A549 (cell line): ENCODE measurements at regions not wholly inside any gene's neighbourhood (a gene's known extent, or its start where the extent isn't known, plus 50 kb on each side); places are given as distances from the start of the nearest gene placed in this dataset.

Experiments
- ATAC-seq, 2 experiments: fragments of 200-7000 bp in 1 of 2; fragments of >200 bp in 1 of 2; cut with Nextera tagmentation in 1 of 2; cut with Tn5 transposase in 1 of 2; 3 replicates each; pipeline versions ENCODE4 v1.8.0 to v1.9.1; 2018 to 2020; ENCODE audit warnings: mild to moderate bottlenecking in 1 of 2, moderate library complexity in 1 of 2
- CTCF ChIA-PET: fragments of 300-600 bp; sonication (Branson Sonifier 250); formaldehyde crosslinking; extraction: SDS; loops from one replicate; lab custom pipeline; 2021; ENCODE audit warnings: antibody characterized with exemption, inconsistent platforms; lab: Yijun Ruan, JAX
- POLR2A ChIA-PET: fragments of 350-600 bp; formaldehyde crosslinking; extraction: SDS; loops from one replicate; lab custom pipeline; 2021; ENCODE audit warnings: antibody characterized with exemption, inconsistent platforms; lab: Yijun Ruan, JAX
- DNase-seq, 2 experiments: peaks; one replicate each; pipeline versions ENCODE4 v3.0.0 to v3.0.0-alpha.2; 2011 to 2016; ENCODE audit warnings: low read depth in 1 of 2, low spot score in 1 of 2
- FAIRE-seq: peaks from 2 replicates; lab custom pipeline; 2011; peaks lifted over from hg19 to GRCh38; lab: Jason Lieb, UNC
- H3K27ac ChIP-seq, 2 experiments: fragments of >200 bp; sonication (Bioruptor Twin); formaldehyde crosslinking; 3 replicates each; pipeline ENCODE4 v1.5.1; 2016 to 2017
- H3K4me1 ChIP-seq: fragments of >200 bp; sonication (Bioruptor Twin); formaldehyde crosslinking; 3 replicates; pipeline ENCODE4 v1.6.1; 2016
- H3K4me2 ChIP-seq: fragments of >200 bp; sonication (Bioruptor Twin); formaldehyde crosslinking; 3 replicates; pipeline ENCODE4 v1.6.1; 2016
- H3K4me3 ChIP-seq: fragments of >200 bp; sonication (Bioruptor Twin); formaldehyde crosslinking; 3 replicates; pipeline ENCODE4 v1.5.1; 2016
- H3K9me3 ChIP-seq: fragments of >200 bp; sonication (Bioruptor Twin); formaldehyde crosslinking; 3 replicates; pipeline ENCODE4 v1.6.1; 2016
- CBX2 ChIP-seq: fragments of 200-600 bp; sonication (generic); IDR thresholded peaks from 2 replicates; pipeline ENCODE4 v1.6.1; 2016; ENCODE audit warnings: low read depth, mild to moderate bottlenecking, borderline replicate concordance
- CEBPB ChIP-seq, 2 experiments: fragments of >200 bp in 1 of 2; sonication (Bioruptor Twin) in 1 of 2; formaldehyde crosslinking in 1 of 2; IDR thresholded peaks; 2 replicates each; pipeline ENCODE4 v1.6.1; 2012 to 2016
- CHD2 ChIP-seq: fragments of 150-350 bp; IDR thresholded peaks from 2 replicates; pipeline ENCODE4 v1.6.1; 2014; ENCODE audit warnings: low read length; ENCODE audit not compliant: partially characterized antibody
- EHF ChIP-seq: fragments of 250-450 bp; sonication (Bioruptor Pico); IDR thresholded peaks from 2 replicates; pipeline ENCODE4 v1.5.0; 2020; ENCODE audit warnings: mild to moderate bottlenecking
- EP300 ChIP-seq, 2 experiments: fragments of >200 bp; sonication (Bioruptor Twin); formaldehyde crosslinking; IDR thresholded peaks; 2 replicates in 1 of 2; 3 replicates in 1 of 2; pipeline ENCODE4 v1.6.1; 2016 to 2017
- FOSB ChIP-seq: fragments of 250-450 bp; sonication (Bioruptor Pico); IDR thresholded peaks from 2 replicates; pipeline ENCODE4 v1.5.0; 2020; ENCODE audit warnings: mild to moderate bottlenecking, moderate library complexity
- GATA3 ChIP-seq: IDR thresholded peaks from 2 replicates; pipeline ENCODE4 v1.6.1; 2012; ENCODE audit warnings: borderline replicate concordance
- HDAC2 ChIP-seq: fragments of 200-600 bp; sonication (generic); IDR thresholded peaks from 2 replicates; pipeline ENCODE4 v1.6.1; 2016
- HEYL ChIP-seq: fragments of 250-450 bp; sonication (Bioruptor Pico); IDR thresholded peaks from 2 replicates; pipeline ENCODE4 v1.8.0; 2021; ENCODE audit warnings: mild to moderate bottlenecking, moderate library complexity
- HOXA7 ChIP-seq: fragments of 250-450 bp; sonication (Bioruptor Pico); IDR thresholded peaks from 2 replicates; pipeline ENCODE4 v1.5.0; 2020; ENCODE audit warnings: mild to moderate bottlenecking, moderate library complexity
- JUNB ChIP-seq: fragments of >200 bp; sonication (Bioruptor Twin); formaldehyde crosslinking; IDR thresholded peaks from 2 replicates; pipeline ENCODE4 v1.6.1; 2016
- KDM5A ChIP-seq: fragments of 200-600 bp; sonication (generic); IDR thresholded peaks from 2 replicates; pipeline ENCODE4 v1.6.1; 2016; ENCODE audit warnings: antibody characterized with exemption, mild to moderate bottlenecking
- MYC ChIP-seq: IDR thresholded peaks from 2 replicates; pipeline ENCODE4 v1.6.1; 2012; ENCODE audit warnings: mild to moderate bottlenecking, inconsistent platforms, low read length, improper control_type of control experiment, borderline replicate concordance
- NR3C1 ChIP-seq: fragments of >200 bp; sonication (Bioruptor Twin); formaldehyde crosslinking; IDR thresholded peaks from 3 replicates; pipeline ENCODE4 v1.6.1; 2017
- PBX3 ChIP-seq: IDR thresholded peaks from 2 replicates; pipeline ENCODE4 v1.6.1; 2012
- PHF8 ChIP-seq: fragments of 200-600 bp; sonication (generic); IDR thresholded peaks from 2 replicates; pipeline ENCODE4 v1.6.1; 2016; ENCODE audit warnings: low read depth, mild to moderate bottlenecking, antibody characterized with exemption, moderate library complexity, borderline replicate concordance
- RAD21 ChIP-seq, 2 experiments: fragments of >200 bp in 1 of 2; sonication (Bioruptor Twin) in 1 of 2; formaldehyde crosslinking in 1 of 2; IDR thresholded peaks in 1 of 2; conservative IDR thresholded peaks in 1 of 2; 2 replicates in 1 of 2; 3 replicates in 1 of 2; pipeline ENCODE4 v1.6.1; 2012 to 2018; ENCODE audit warnings: inconsistent platforms in 1 of 2
- REST ChIP-seq: fragments of 200-600 bp; sonication (generic); IDR thresholded peaks from 2 replicates; pipeline ENCODE4 v1.6.1; 2016; ENCODE audit warnings: antibody characterized with exemption, mild to moderate bottlenecking, moderate library complexity
- WGBS: methylation state at CpG from one replicate; pipeline ENCODE4 v1.1.6; 2017; ENCODE audit errors: missing lambda C conversion rate; 5-methylcytosine and 5-hydroxymethylcytosine counted together
- TF ChIP-seq, protein P1 (sequence below): IDR thresholded peaks from 2 replicates; pipeline ENCODE4 v1.6.1; 2012
- TF ChIP-seq, protein P2 (sequence below): fragments of 450-650 bp; IDR thresholded peaks from 2 replicates; pipeline ENCODE4 v1.6.1; 2014; ENCODE audit warnings: antibody characterized with exemption
- TF ChIP-seq, protein P3 (sequence below): fragments of 250-450 bp; sonication (Bioruptor Pico); IDR thresholded peaks from 2 replicates; pipeline ENCODE4 v1.5.0; 2020; ENCODE audit warnings: low read depth, mild to moderate bottlenecking, moderate library complexity

DNA sequence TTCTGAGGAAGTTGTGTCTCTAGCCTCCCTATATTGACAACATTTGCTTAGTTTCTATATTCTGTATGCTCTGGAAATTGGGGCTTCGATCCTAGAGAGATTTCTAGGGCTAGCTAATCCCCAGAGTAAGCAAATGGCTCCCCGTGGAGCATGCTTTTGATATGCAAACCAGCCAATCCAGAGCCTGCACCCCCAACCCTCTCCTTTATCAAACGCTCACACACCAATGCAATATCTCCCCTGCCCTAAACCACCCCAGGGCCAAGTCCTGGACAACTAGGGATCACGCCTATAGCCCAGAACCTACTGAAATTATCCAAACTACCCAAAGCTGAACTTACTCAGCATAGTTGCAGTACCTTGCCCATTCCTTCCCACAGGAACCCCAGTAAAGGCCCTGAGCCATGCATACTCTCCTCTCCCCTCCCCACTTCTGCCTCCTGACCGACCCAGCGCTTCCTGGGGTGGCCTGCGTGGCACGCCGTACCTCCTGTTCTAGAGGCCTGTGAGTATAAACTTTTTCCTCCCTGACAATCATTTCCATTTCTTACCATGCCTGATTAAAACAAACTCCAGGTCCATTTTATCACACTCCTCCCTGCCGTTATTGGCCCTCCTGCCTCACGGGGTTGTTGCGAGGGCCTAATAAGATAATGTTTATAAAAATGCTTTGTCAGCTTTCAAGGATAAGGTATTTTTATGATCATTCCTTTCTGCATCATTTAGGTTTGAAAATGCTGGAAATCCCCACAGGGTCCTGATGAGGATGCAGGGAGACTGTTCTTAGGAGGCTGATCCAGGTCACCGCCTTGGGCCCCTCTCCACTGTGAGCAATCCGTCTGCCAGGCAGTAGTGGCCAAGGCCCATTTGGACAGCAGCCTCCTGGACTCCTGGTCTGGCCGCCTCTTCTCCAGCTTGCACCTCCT is 102.7 kb downstream of the TENT5C start:
- no peak overlapping the region for H3K27ac ChIP-seq
- DNase-seq (no peak), ATAC-seq (no peak), FAIRE-seq (no peak)
- no peak overlapping the region for H3K4me2 ChIP-seq
- H3K4me1 ChIP-seq, result no peaks in the 10 kb centered on the region
- no peak overlapping the region for H3K4me3 ChIP-seq
- POLR2A ChIA-PET, result no interaction called here
- H3K9me3 ChIP-seq, result no peaks in the 10 kb centered on the region
- TF ChIP-seq CEBPB (IDR thresholded peaks at IDR 0.05) (no peak), HOXA7 (CRISPR knock-in tag) (no peak), EHF (CRISPR knock-in tag) (no peak), PHF8 (no peak), NR3C1 (no peak), RAD21 (conservative IDR thresholded peaks at IDR 0.05 in 1 of 2, IDR thresholded peaks at IDR 0.05 in 1 of 2) (no peak), EP300 (IDR thresholded peaks at IDR 0.05) (no peak), MYC (no peak), CBX2 (no peak), PBX3 (no peak), REST (no peak), HDAC2 (no peak), FOSB (no peak), KDM5A (no peak), GATA3 (no peak), HEYL (no peak)
- TF ChIP-seq, protein P1, sequence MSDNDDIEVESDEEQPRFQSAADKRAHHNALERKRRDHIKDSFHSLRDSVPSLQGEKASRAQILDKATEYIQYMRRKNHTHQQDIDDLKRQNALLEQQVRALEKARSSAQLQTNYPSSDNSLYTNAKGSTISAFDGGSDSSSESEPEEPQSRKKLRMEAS, result no peak
- TF ChIP-seq, protein P2, sequence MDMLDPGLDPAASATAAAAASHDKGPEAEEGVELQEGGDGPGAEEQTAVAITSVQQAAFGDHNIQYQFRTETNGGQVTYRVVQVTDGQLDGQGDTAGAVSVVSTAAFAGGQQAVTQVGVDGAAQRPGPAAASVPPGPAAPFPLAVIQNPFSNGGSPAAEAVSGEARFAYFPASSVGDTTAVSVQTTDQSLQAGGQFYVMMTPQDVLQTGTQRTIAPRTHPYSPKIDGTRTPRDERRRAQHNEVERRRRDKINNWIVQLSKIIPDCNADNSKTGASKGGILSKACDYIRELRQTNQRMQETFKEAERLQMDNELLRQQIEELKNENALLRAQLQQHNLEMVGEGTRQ, result no peak
- CTCF ChIA-PET, result no interaction called here
- 68% methylated on average over 15 of the region's 15 CpGs for WGBS

DNA sequence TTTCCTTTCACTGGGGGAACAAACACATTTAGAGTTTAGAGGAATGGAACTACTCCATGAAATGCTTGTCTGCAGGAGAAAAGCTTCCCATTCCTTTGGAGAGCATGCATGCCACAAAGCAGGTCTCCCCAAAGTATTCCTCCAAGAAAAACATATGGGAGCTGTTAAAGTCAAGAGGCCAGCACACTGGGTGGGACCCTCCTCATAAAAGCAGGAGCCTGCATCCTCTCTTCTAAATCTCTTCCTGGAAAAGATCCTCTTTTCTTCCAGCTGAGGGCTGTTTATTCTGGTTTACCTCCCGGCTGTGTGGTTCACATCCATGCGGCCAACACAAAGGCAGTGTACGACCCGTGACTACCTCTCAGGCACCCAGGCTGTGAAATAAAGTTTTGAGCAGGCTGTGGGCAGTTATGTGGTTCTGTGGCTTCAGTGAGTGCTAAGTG is 103.4 kb downstream of the TENT5C start:
- Histone ChIP-seq H3K4me1 (no peaks in the 10 kb centered on the region), H3K27ac (no peak overlapping the region), H3K4me3 (no peak overlapping the region), H3K9me3 (no peaks in the 10 kb centered on the region), H3K4me2 (no peak overlapping the region)
- POLR2A ChIA-PET, result no interaction called here
- ATAC-seq, result no peak
- DNase-seq, result no peak
- CTCF ChIA-PET, result no interaction called here
- TF ChIP-seq JUNB (no peak), CHD2 (no peak), MYC (no peak)
- TF ChIP-seq, protein P3, sequence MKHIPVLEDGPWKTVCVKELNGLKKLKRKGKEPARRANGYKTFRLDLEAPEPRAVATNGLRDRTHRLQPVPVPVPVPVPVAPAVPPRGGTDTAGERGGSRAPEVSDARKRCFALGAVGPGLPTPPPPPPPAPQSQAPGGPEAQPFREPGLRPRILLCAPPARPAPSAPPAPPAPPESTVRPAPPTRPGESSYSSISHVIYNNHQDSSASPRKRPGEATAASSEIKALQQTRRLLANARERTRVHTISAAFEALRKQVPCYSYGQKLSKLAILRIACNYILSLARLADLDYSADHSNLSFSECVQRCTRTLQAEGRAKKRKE (CRISPR knock-in tag), result no peak
- no peak for FAIRE-seq
- 66% methylated on average over 4 of the region's 4 CpGs for WGBS
